ENCODE measurements at regions not wholly inside any gene's neighbourhood (a gene's known extent, or its start where the extent isn't known, plus 50 kb on each side); places are given as distances from the start of the nearest gene placed in this dataset.

GRCh38 chr10:125557311-125557710 lies 125.7 kb downstream of the TEX36 start:
- TF ChIP-seq, protein P1, sequence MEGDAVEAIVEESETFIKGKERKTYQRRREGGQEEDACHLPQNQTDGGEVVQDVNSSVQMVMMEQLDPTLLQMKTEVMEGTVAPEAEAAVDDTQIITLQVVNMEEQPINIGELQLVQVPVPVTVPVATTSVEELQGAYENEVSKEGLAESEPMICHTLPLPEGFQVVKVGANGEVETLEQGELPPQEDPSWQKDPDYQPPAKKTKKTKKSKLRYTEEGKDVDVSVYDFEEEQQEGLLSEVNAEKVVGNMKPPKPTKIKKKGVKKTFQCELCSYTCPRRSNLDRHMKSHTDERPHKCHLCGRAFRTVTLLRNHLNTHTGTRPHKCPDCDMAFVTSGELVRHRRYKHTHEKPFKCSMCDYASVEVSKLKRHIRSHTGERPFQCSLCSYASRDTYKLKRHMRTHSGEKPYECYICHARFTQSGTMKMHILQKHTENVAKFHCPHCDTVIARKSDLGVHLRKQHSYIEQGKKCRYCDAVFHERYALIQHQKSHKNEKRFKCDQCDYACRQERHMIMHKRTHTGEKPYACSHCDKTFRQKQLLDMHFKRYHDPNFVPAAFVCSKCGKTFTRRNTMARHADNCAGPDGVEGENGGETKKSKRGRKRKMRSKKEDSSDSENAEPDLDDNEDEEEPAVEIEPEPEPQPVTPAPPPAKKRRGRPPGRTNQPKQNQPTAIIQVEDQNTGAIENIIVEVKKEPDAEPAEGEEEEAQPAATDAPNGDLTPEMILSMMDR (optimal IDR thresholded peaks at IDR 0.05 in 1 of 3, IDR thresholded peaks at IDR 0.05 in 1 of 3, conservative IDR thresholded peaks at IDR 0.05 in 1 of 3; ENCODE audit: extremely low read depth in 1 of 3, insufficient read depth in 2 of 3, low read length in 3 of 3): no peak
- no peak for TF ChIP-seq EZH2 (IDR thresholded peaks at IDR 0.05; ENCODE audit: low read length)
- H2AFZ ChIP-seq (ENCODE audit: control insufficient read depth, low read length): no peak overlapping the region
- dilution Hi-C loops (cut with MboI; ENCODE audit: extremely low pct_ligation_motif_present, low sequenced_read_pairs): no loop called here
- no peak for FAIRE-seq
- H3K9me1 ChIP-seq (ENCODE audit: control insufficient read depth, extremely low read depth, insufficient read depth, low read length): no peaks in the 10 kb centered on the region
- no peaks in the 10 kb centered on the region for H3K4me1 ChIP-seq (ENCODE audit: control insufficient read depth, extremely low read depth, insufficient read depth, low read length)
- no peak for DNase-seq (ENCODE audit: low read depth, low spot score)
- H4K20me1 ChIP-seq (ENCODE audit: control insufficient read depth, extremely low read depth, insufficient read depth, low read length): no peaks in the 10 kb centered on the region
- H3K27ac ChIP-seq (ENCODE audit: control insufficient read depth, insufficient read depth, low read length): no peak overlapping the region
- H3K79me2 ChIP-seq (ENCODE audit: control insufficient read depth, insufficient read depth, low read length): no peaks in the 10 kb centered on the region
- H3K4me2 ChIP-seq (ENCODE audit: control insufficient read depth, extremely low read depth, insufficient read depth, low read depth, low read length): no peak overlapping the region
- H3K9ac ChIP-seq (ENCODE audit: control insufficient read depth, extremely low read depth, insufficient read depth, low read length): no peak overlapping the region
- no peaks in the 10 kb centered on the region for H3K36me3 ChIP-seq (ENCODE audit: control insufficient read depth in 2 of 2, extremely low read depth in 1 of 2, insufficient read depth in 2 of 2, low read length in 2 of 2)
- no peak overlapping the region for H3K4me3 ChIP-seq (ENCODE audit: control insufficient read depth in 2 of 3, extremely low read depth in 1 of 3, insufficient read depth in 2 of 3, low read depth in 1 of 3, low read length in 3 of 3)
- H3K27me3 ChIP-seq (ENCODE audit: control insufficient read depth, extremely low read depth, insufficient read depth, low read length): no peaks in the 10 kb centered on the region
- no peaks in the 10 kb centered on the region for H3K9me3 ChIP-seq (ENCODE audit: control insufficient read depth, low read depth, low read length)

DNA sequence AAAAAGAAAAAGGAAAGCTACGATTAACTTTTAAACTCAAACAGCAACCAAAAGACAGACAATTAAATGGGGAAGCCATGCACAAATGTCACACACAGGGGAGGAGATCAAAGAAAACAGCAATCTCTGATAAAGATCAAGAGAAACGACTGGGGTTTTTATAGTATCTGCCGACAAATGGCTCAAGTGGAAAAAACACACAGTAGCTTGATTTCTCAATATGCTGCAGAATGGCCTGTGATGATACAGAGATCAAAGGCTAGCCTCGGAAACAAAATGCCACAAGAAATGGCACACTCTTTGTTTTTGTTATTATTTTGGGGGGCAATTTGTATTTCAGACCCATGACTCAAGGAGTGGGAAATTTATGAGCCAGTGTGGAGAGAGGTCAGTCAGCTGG lies 126.1 kb downstream of the TEX36 start:
- Histone ChIP-seq H2AFZ (ENCODE audit: control insufficient read depth, low read length) (no peak overlapping the region), H3K4me2 (ENCODE audit: control insufficient read depth, extremely low read depth, insufficient read depth, low read depth, low read length) (no peak overlapping the region), H4K20me1 (ENCODE audit: control insufficient read depth, extremely low read depth, insufficient read depth, low read length) (no peaks in the 10 kb centered on the region), H3K9me3 (ENCODE audit: control insufficient read depth, low read depth, low read length) (no peaks in the 10 kb centered on the region), H3K27ac (ENCODE audit: control insufficient read depth, insufficient read depth, low read length) (no peak overlapping the region), H3K36me3 (ENCODE audit: control insufficient read depth in 2 of 2, extremely low read depth in 1 of 2, insufficient read depth in 2 of 2, low read length in 2 of 2) (no peaks in the 10 kb centered on the region), H3K4me1 (ENCODE audit: control insufficient read depth, extremely low read depth, insufficient read depth, low read length) (no peaks in the 10 kb centered on the region), H3K79me2 (ENCODE audit: control insufficient read depth, insufficient read depth, low read length) (no peaks in the 10 kb centered on the region), H3K4me3 (ENCODE audit: control insufficient read depth in 2 of 3, extremely low read depth in 1 of 3, insufficient read depth in 2 of 3, low read depth in 1 of 3, low read length in 3 of 3) (no peak overlapping the region), H3K9ac (ENCODE audit: control insufficient read depth, extremely low read depth, insufficient read depth, low read length) (no peak overlapping the region), H3K9me1 (ENCODE audit: control insufficient read depth, extremely low read depth, insufficient read depth, low read length) (no peaks in the 10 kb centered on the region), H3K27me3 (ENCODE audit: control insufficient read depth, extremely low read depth, insufficient read depth, low read length) (no peaks in the 10 kb centered on the region)
- DNase-seq (ENCODE audit: low read depth, low spot score) (no peak), FAIRE-seq (no peak)
- dilution Hi-C loops (cut with MboI; ENCODE audit: extremely low pct_ligation_motif_present, low sequenced_read_pairs): no loop called here
- TF ChIP-seq EZH2 (IDR thresholded peaks at IDR 0.05; ENCODE audit: low read length): no peak

DNA sequence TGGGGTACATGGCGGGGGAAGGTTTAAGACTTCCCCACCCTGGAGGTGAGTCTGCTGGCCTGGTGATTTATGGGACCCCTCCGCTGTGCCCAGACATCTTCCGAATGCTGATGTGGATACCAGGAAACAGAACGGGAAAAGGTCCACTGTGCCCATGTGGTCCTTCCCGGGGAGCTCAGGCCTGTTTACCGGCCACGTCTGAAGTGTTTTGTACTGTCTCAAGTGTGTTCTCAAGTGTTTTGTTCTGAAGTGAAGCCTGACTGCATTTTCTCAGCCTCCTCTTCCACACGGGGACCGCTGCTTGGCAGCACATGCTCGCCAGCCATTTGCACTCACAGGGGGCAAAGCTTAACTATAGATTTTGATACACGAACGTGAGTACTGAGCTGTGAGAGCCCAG lies 127.2 kb downstream of the TEX36 start:
- no peaks in the 10 kb centered on the region for H3K9me1 ChIP-seq (ENCODE audit: control insufficient read depth, extremely low read depth, insufficient read depth, low read length)
- no peaks in the 10 kb centered on the region for H3K79me2 ChIP-seq (ENCODE audit: control insufficient read depth, insufficient read depth, low read length)
- dilution Hi-C loops (cut with MboI; ENCODE audit: extremely low pct_ligation_motif_present, low sequenced_read_pairs): no loop called here
- no peaks in the 10 kb centered on the region for H3K36me3 ChIP-seq (ENCODE audit: control insufficient read depth in 2 of 2, extremely low read depth in 1 of 2, insufficient read depth in 2 of 2, low read length in 2 of 2)
- no peak overlapping the region for H2AFZ ChIP-seq (ENCODE audit: control insufficient read depth, low read length)
- no peaks in the 10 kb centered on the region for H3K27me3 ChIP-seq (ENCODE audit: control insufficient read depth, extremely low read depth, insufficient read depth, low read length)
- FAIRE-seq (no peak), DNase-seq (ENCODE audit: low read depth, low spot score) (no peak)
- H3K9me3 ChIP-seq (ENCODE audit: control insufficient read depth, low read depth, low read length): no peaks in the 10 kb centered on the region
- H3K27ac ChIP-seq (ENCODE audit: control insufficient read depth, insufficient read depth, low read length): no peak overlapping the region
- H3K9ac ChIP-seq (ENCODE audit: control insufficient read depth, extremely low read depth, insufficient read depth, low read length): no peak overlapping the region
- no peak overlapping the region for H3K4me2 ChIP-seq (ENCODE audit: control insufficient read depth, extremely low read depth, insufficient read depth, low read depth, low read length)
- H3K4me1 ChIP-seq (ENCODE audit: control insufficient read depth, extremely low read depth, insufficient read depth, low read length): no peaks in the 10 kb centered on the region
- no peak overlapping the region for H3K4me3 ChIP-seq (ENCODE audit: control insufficient read depth in 2 of 3, extremely low read depth in 1 of 3, insufficient read depth in 2 of 3, low read depth in 1 of 3, low read length in 3 of 3)
- TF ChIP-seq, protein P1 (optimal IDR thresholded peaks at IDR 0.05 in 1 of 3, IDR thresholded peaks at IDR 0.05 in 1 of 3, conservative IDR thresholded peaks at IDR 0.05 in 1 of 3; ENCODE audit: extremely low read depth in 1 of 3, insufficient read depth in 2 of 3, low read length in 3 of 3): no peak
- TF ChIP-seq EZH2 (IDR thresholded peaks at IDR 0.05; ENCODE audit: low read length): no peak
- H4K20me1 ChIP-seq (ENCODE audit: control insufficient read depth, extremely low read depth, insufficient read depth, low read length): no peaks in the 10 kb centered on the region

Data from keratinocyte (primary cell).